ENCODE measurements at regions not wholly inside any gene's neighbourhood (a gene's known extent, or its start where the extent isn't known, plus 50 kb on each side); places are given as distances from the start of the nearest gene placed in this dataset.

- no peak for TF ChIP-seq CTCF (IDR thresholded peaks at IDR 0.05)
- no peak for TF ChIP-seq POLR2A (IDR thresholded peaks at IDR 0.05)
These were observed 55.5 kb upstream of the PARP11 start for GRCh38 chr12:3928538-3929184.

All from breast epithelium (tissue), 3 donors.